HL-60 (cell line): ENCODE measurements at regions not wholly inside any gene's neighbourhood (a gene's known extent, or its start where the extent isn't known, plus 50 kb on each side); places are given as distances from the start of the nearest gene placed in this dataset.

ENCODE experiments used
- DNase-seq, 2 experiments: peaks; one replicate each; pipeline ENCODE4 v3.0.0-alpha.2; 2010 to 2020; ENCODE audit warnings: low read depth in 1 of 2, low spot score in 1 of 2
- H3K27ac ChIP-seq: fragments of 250-450 bp; sonication (Bioruptor Pico); replicated peaks from 2 replicates; pipeline ENCODE4 v1.5.1; 2020; ENCODE audit warnings: mild to moderate bottlenecking, moderate library complexity
- H3K27me3 ChIP-seq: fragments of 250-450 bp; sonication (Bioruptor Pico); 2 replicates; pipeline ENCODE4 v1.5.1; 2021; ENCODE audit warnings: mild to moderate bottlenecking, moderate library complexity; ENCODE audit not compliant: insufficient read depth, poor library complexity, severe bottlenecking
- H3K4me3 ChIP-seq: replicated peaks from 2 replicates; pipeline ENCODE4 v1.5.1; 2011; ENCODE audit warnings: mild to moderate bottlenecking, control low read depth, low read length; ENCODE audit not compliant: insufficient read depth
- CTCF ChIP-seq: IDR thresholded peaks from one replicate; pipeline ENCODE4 v1.5.1; 2011; ENCODE audit warnings: low read length, control low read depth, inconsistent platforms; ENCODE audit not compliant: insufficient read depth
- GABPA ChIP-seq: IDR thresholded peaks from 2 replicates; pipeline ENCODE4 v1.6.1; 2012; ENCODE audit warnings: low read depth
- POLR2AphosphoS5 ChIP-seq: IDR thresholded peaks from 2 replicates; pipeline ENCODE4 v1.6.1; 2012; ENCODE audit warnings: low read depth
- REST ChIP-seq: IDR thresholded peaks from 2 replicates; pipeline ENCODE4 v1.6.1; 2012; ENCODE audit warnings: low read depth; ENCODE audit not compliant: insufficient replicate concordance
- SPI1 ChIP-seq: IDR thresholded peaks from 2 replicates; pipeline ENCODE4 v1.6.1; 2012; ENCODE audit warnings: low read depth, mild to moderate bottlenecking, borderline replicate concordance

GRCh38 chr2:2542316-2542715 lies 211.2 kb upstream of the MYT1L start:
- DNase-seq: no peak
- Histone ChIP-seq H3K4me3 (no peak overlapping the region), H3K27me3 (no peaks in the 10 kb centered on the region), H3K27ac (no peak overlapping the region)
- TF ChIP-seq POLR2AphosphoS5 (no peak), REST (no peak), GABPA (no peak)

- H3K27me3 ChIP-seq: no peaks in the 10 kb centered on the region
- no peak overlapping the region for H3K4me3 ChIP-seq
- H3K27ac ChIP-seq: no peak overlapping the region
- TF ChIP-seq GABPA (no peak), REST (no peak), CTCF (no peak), POLR2AphosphoS5 (no peak), SPI1 (no peak)
- DNase-seq: no peak
Observed at GRCh38 chr2:2540406-2540805, 209.3 kb upstream of the MYT1L start.

- H3K27me3 ChIP-seq: no peaks in the 10 kb centered on the region
- no peak for TF ChIP-seq POLR2AphosphoS5
- no peak for TF ChIP-seq SPI1
- TF ChIP-seq CTCF: no peak
- TF ChIP-seq REST: no peak
- no peak for TF ChIP-seq GABPA
- no peak overlapping the region for H3K4me3 ChIP-seq
- DNase-seq: no peak
- H3K27ac ChIP-seq: no peak overlapping the region
Observed at GRCh38 chr2:2536416-2537056, 205.5 kb upstream of the MYT1L start.

- Histone ChIP-seq H3K4me3 (no peak overlapping the region), H3K27ac (no peak overlapping the region), H3K27me3 (no peaks in the 10 kb centered on the region)
- no peak for TF ChIP-seq SPI1
- no peak for TF ChIP-seq REST
- no peak for TF ChIP-seq POLR2AphosphoS5
- no peak for TF ChIP-seq CTCF
- TF ChIP-seq GABPA: no peak
- no peak for DNase-seq
Observed at GRCh38 chr2:2530334-2530733, 199.3 kb upstream of the MYT1L start.
